K562 (cell line): ENCODE measurements at regions not wholly inside any gene's neighbourhood (a gene's known extent, or its start where the extent isn't known, plus 50 kb on each side); places are given as distances from the start of the nearest gene placed in this dataset.

ENCODE experiments used
- PRPF4 ChIP-seq: fragments of 200-400 bp; formaldehyde crosslinking; IDR thresholded peaks from one replicate; pipeline ENCODE4 v1.6.1; 2017; ENCODE audit warnings: low read length, low read depth, mild to moderate bottlenecking; ENCODE audit not compliant: insufficient read depth, poor library complexity, severe bottlenecking
- RREB1 ChIP-seq: fragments of 250-450 bp; sonication (Bioruptor Pico); IDR thresholded peaks from 2 replicates; pipeline ENCODE4 v1.4.0; 2020
- ZBTB40 ChIP-seq, 2 experiments: fragments of 450-650 bp in 1 of 2; sonication (generic) in 1 of 2; formaldehyde crosslinking in 1 of 2; IDR thresholded peaks; 2 replicates each; pipeline versions ENCODE4 v1.7.1 to v1.9.0; 2016 to 2022; ENCODE audit warnings: inconsistent platforms in 1 of 2, mild to moderate bottlenecking in 1 of 2, missing genetic modification reagents in 1 of 2
- ZNF12 ChIP-seq: sonication (generic); formaldehyde crosslinking; IDR thresholded peaks from 2 replicates; pipeline ENCODE4 v1.4.0; 2020; ENCODE audit warnings: mild to moderate bottlenecking, missing genetic modification reagents

GRCh38 chr7:156234666-156235494 is 405.7 kb upstream of the RNF32 start (continued):
- TF ChIP-seq ZBTB40 (IDR thresholded peaks at IDR 0.05) = no peak
- TF ChIP-seq ZBTB40 (CRISPR knock-in tag; IDR thresholded peaks at IDR 0.05) = no peak
- no peak for TF ChIP-seq RREB1 (CRISPR knock-in tag)
- no peak for TF ChIP-seq PRPF4
- no peak for TF ChIP-seq ZNF12 (CRISPR knock-in tag)
